Liver (tissue), 8 donors: ENCODE measurements at regions not wholly inside any gene's neighbourhood (a gene's known extent, or its start where the extent isn't known, plus 50 kb on each side); places are given as distances from the start of the nearest gene placed in this dataset.

Source experiments
- DNase-seq: peaks from one replicate; pipeline ENCODE4 v3.0.0-alpha.2; 2017; ENCODE audit warnings: low spot score
- H3K27ac ChIP-seq, 2 donors: one replicate each; pipeline ENCODE4 v1.7.0; 2013; ENCODE audit warnings: inconsistent platforms in 2 of 2, low read length in 2 of 2, control low read depth in 1 of 2, low read depth in 1 of 2, mild to moderate bottlenecking in 1 of 2
- H3K27me3 ChIP-seq, 4 donors: one replicate each; pipeline versions ENCODE4 v1.6.1 to v1.7.0; 2013; ENCODE audit warnings: low read length in 3 of 4, inconsistent platforms in 1 of 4, mild to moderate bottlenecking in 1 of 4, moderate library complexity in 1 of 4; ENCODE audit not compliant: control insufficient read depth in 4 of 4, insufficient read depth in 4 of 4
- H3K36me3 ChIP-seq, 4 donors: one replicate each; pipeline versions ENCODE4 v1.6.1 to v1.7.0; 2013; ENCODE audit warnings: low read length in 3 of 4, mild to moderate bottlenecking in 3 of 4, low read depth in 1 of 4, moderate library complexity in 1 of 4; ENCODE audit not compliant: control insufficient read depth in 4 of 4, insufficient read depth in 3 of 4
- H3K4me1 ChIP-seq, 4 donors: one replicate each; pipeline versions ENCODE4 v1.6.1 to v1.7.0; 2013; ENCODE audit warnings: low read length in 3 of 4, mild to moderate bottlenecking in 3 of 4, moderate library complexity in 1 of 4; ENCODE audit not compliant: control insufficient read depth in 4 of 4, insufficient read depth in 4 of 4
- H3K4me3 ChIP-seq, 3 donors: one replicate each; pipeline versions ENCODE4 v1.6.1 to v1.7.0; 2013; ENCODE audit warnings: low read length in 3 of 3, control low read depth in 1 of 3, low read depth in 1 of 3, mild to moderate bottlenecking in 1 of 3
- H3K9ac ChIP-seq, 2 donors: one replicate each; pipeline ENCODE4 v1.7.0; 2013; ENCODE audit warnings: low read length in 2 of 2, mild to moderate bottlenecking in 2 of 2, moderate library complexity in 2 of 2, control low read depth in 1 of 2, low read depth in 1 of 2
- H3K9me3 ChIP-seq, 4 donors: one replicate each; pipeline versions ENCODE4 v1.6.1 to v1.7.0; 2013; ENCODE audit warnings: low read length in 3 of 4; ENCODE audit not compliant: control insufficient read depth in 4 of 4
- CTCF ChIP-seq: fragments of 150-350 bp; IDR thresholded peaks from 2 replicates; pipeline ENCODE4 v1.5.1; 2017; ENCODE audit warnings: improper control_type of control experiment, low read depth, low read length; ENCODE audit not compliant: missing input control
- EGR1 ChIP-seq, 2 donors: IDR thresholded peaks; 2 replicates each; pipeline ENCODE4 v1.6.1; 2016 to 2018; ENCODE audit warnings: antibody characterized with exemption in 2 of 2, low read depth in 2 of 2
- FOXA1 ChIP-seq: IDR thresholded peaks from 2 replicates; pipeline ENCODE4 v1.6.1; 2016; ENCODE audit warnings: antibody characterized with exemption
- FOXA2 ChIP-seq: IDR thresholded peaks from 2 replicates; pipeline ENCODE4 v1.6.1; 2016; ENCODE audit warnings: antibody characterized with exemption
- GABPA ChIP-seq, 2 donors: IDR thresholded peaks in 1 of 2; conservative IDR thresholded peaks in 1 of 2; 2 replicates each; pipeline ENCODE4 v1.6.1; 2016; ENCODE audit warnings: antibody characterized with exemption in 2 of 2, mild to moderate bottlenecking in 1 of 2, moderate library complexity in 1 of 2
- HNF4A ChIP-seq, 2 donors: conservative IDR thresholded peaks; 2 replicates each; pipeline ENCODE4 v1.6.1; 2016; ENCODE audit warnings: antibody characterized with exemption in 2 of 2, mild to moderate bottlenecking in 2 of 2
- HNF4G ChIP-seq: IDR thresholded peaks from 2 replicates; pipeline ENCODE4 v1.6.1; 2016; ENCODE audit warnings: antibody characterized with exemption
- JUND ChIP-seq, 2 donors: IDR thresholded peaks; 2 replicates each; pipeline ENCODE4 v1.6.1; 2016; ENCODE audit warnings: antibody characterized with exemption in 2 of 2
- MAX ChIP-seq: IDR thresholded peaks from 2 replicates; pipeline ENCODE4 v1.6.1; 2016; ENCODE audit warnings: antibody characterized with exemption
- NR2F2 ChIP-seq: IDR thresholded peaks from 2 replicates; pipeline ENCODE4 v1.6.1; 2016; ENCODE audit warnings: antibody characterized with exemption
- RAD21 ChIP-seq, 2 donors: IDR thresholded peaks; 2 replicates each; pipeline ENCODE4 v1.6.1; 2016; ENCODE audit warnings: antibody characterized with exemption in 2 of 2, mild to moderate bottlenecking in 2 of 2
- RXRA ChIP-seq, 2 donors: IDR thresholded peaks; 2 replicates each; pipeline ENCODE4 v1.6.1; 2017 to 2018; ENCODE audit warnings: antibody characterized with exemption in 2 of 2, mild to moderate bottlenecking in 1 of 2
- SP1 ChIP-seq: IDR thresholded peaks from 2 replicates; pipeline ENCODE4 v1.6.1; 2018; ENCODE audit warnings: antibody characterized with exemption, mild to moderate bottlenecking
- TAF1 ChIP-seq: conservative IDR thresholded peaks from 2 replicates; pipeline ENCODE4 v1.6.1; 2016; ENCODE audit warnings: antibody characterized with exemption, mild to moderate bottlenecking
- YY1 ChIP-seq: IDR thresholded peaks from 2 replicates; pipeline ENCODE4 v1.6.1; 2016; ENCODE audit warnings: antibody characterized with exemption, mild to moderate bottlenecking
- ZBTB33 ChIP-seq: IDR thresholded peaks from 2 replicates; pipeline ENCODE4 v1.6.1; 2016; ENCODE audit warnings: antibody characterized with exemption
- WGBS: extraction: QIAGEN DNeasy Blood & Tissue Kit; methylation state at CpG from one replicate; pipeline ENCODE4 v1.1.7; 2013; 5-methylcytosine and 5-hydroxymethylcytosine counted together
- TF ChIP-seq, protein P1 (sequence below): IDR thresholded peaks from 2 replicates; pipeline ENCODE4 v1.6.1; 2016; ENCODE audit warnings: antibody characterized with exemption, mild to moderate bottlenecking
- donor health status: healthy.
- donor health status: healthy.
- donor health status: healthy.
- donor health status: healthy.
- donor health status: healthy.

DNA sequence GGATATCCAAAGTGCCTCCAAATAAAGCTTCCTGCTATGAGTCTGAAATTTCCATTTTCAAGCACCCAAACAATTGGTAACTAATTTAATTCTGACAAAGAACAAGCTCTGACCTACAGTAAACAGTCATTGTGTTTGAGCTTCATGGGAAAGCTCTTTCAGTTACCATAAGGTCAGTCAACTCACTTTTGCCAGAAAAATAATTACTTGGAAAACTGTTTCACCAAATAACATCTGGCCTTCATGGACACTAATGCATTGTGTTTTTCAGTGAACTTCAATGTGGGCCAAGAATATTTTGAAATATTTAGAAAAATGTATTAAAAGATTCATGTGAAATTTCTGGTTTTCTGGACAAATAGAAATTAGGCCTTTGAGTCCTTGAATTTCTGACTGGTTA lies 369.9 kb downstream of the GALR1 start:
- H3K9me3 ChIP-seq: no peaks in the 10 kb centered on the region
- no peaks in the 10 kb centered on the region for H3K4me1 ChIP-seq
- H3K27me3 ChIP-seq: peaks cover 0 to 3% (median 0%) of the 10 kb centered on the region in 4 donors
- H3K27ac ChIP-seq: no peak overlapping the region
- H3K9ac ChIP-seq: no peak overlapping the region
- H3K36me3 ChIP-seq: no peaks in the 10 kb centered on the region
- H3K4me3 ChIP-seq: no peak overlapping the region
- no peak for TF ChIP-seq RAD21 (IDR thresholded peaks at IDR 0.05)
- TF ChIP-seq HNF4G: no peak
- no peak for TF ChIP-seq JUND (IDR thresholded peaks at IDR 0.05)
- TF ChIP-seq TAF1: no peak
- TF ChIP-seq RXRA (IDR thresholded peaks at IDR 0.05): no peak
- TF ChIP-seq CTCF: no peak
- TF ChIP-seq YY1: no peak
- no peak for TF ChIP-seq FOXA1
- no peak for TF ChIP-seq SP1
- no peak for DNase-seq

DNA sequence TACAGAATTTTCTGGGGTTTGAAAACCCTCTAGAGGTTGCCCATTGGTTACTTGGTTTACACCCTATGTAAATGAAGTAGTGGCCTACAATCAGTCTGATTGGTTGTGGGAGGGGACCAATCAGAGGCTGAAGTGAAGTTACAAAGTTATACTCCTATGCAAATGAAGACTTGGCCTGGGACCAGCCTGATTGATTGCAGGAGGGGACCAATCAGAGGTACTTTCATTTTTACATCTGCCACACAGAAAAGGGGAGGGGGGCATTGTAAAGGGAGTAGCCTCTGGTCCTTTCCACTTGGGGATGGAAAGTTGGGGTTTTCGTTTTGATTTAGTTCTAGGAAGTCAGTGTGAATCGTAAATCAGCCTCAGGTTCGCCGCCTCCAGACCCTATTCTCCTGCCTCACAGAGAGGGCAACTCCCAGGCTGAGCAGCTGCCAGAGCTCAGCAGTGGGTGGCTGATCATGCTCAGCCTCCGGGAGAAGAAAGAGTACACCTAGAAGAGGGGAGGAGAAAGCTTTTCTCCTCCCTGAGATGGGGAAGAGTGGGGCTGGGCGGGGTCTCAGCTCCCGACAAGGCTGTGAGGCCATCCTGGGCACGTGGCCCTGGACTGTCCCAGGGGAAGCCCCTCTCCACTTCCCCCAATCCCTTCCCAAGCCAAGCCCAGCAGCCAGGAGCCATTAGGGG lies 372.5 kb downstream of the GALR1 start:
- TF ChIP-seq RXRA (IDR thresholded peaks at IDR 0.05) (no peak), GABPA (IDR thresholded peaks at IDR 0.05 in 1 of 2, conservative IDR thresholded peaks at IDR 0.05 in 1 of 2) (no peak), YY1 (no peak), FOXA1 (no peak), CTCF (no peak), SP1 (no peak), HNF4G (no peak), NR2F2 (no peak), MAX (no peak), FOXA2 (no peak), JUND (IDR thresholded peaks at IDR 0.05) (no peak), EGR1 (IDR thresholded peaks at IDR 0.05; ENCODE audit: low read depth in 2 of 2) (no peak), RAD21 (IDR thresholded peaks at IDR 0.05) (no peak), ZBTB33 (no peak), HNF4A (conservative IDR thresholded peaks at IDR 0.05) (no peak)
- TF ChIP-seq, protein P1, sequence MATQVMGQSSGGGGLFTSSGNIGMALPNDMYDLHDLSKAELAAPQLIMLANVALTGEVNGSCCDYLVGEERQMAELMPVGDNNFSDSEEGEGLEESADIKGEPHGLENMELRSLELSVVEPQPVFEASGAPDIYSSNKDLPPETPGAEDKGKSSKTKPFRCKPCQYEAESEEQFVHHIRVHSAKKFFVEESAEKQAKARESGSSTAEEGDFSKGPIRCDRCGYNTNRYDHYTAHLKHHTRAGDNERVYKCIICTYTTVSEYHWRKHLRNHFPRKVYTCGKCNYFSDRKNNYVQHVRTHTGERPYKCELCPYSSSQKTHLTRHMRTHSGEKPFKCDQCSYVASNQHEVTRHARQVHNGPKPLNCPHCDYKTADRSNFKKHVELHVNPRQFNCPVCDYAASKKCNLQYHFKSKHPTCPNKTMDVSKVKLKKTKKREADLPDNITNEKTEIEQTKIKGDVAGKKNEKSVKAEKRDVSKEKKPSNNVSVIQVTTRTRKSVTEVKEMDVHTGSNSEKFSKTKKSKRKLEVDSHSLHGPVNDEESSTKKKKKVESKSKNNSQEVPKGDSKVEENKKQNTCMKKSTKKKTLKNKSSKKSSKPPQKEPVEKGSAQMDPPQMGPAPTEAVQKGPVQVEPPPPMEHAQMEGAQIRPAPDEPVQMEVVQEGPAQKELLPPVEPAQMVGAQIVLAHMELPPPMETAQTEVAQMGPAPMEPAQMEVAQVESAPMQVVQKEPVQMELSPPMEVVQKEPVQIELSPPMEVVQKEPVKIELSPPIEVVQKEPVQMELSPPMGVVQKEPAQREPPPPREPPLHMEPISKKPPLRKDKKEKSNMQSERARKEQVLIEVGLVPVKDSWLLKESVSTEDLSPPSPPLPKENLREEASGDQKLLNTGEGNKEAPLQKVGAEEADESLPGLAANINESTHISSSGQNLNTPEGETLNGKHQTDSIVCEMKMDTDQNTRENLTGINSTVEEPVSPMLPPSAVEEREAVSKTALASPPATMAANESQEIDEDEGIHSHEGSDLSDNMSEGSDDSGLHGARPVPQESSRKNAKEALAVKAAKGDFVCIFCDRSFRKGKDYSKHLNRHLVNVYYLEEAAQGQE: no peak
- Histone ChIP-seq H3K27ac (no peak overlapping the region), H3K27me3 (peaks cover 0 to 2% (median 0%) of the 10 kb centered on the region in 4 donors), H3K4me1 (no peaks in the 10 kb centered on the region), H3K9me3 (no peaks in the 10 kb centered on the region), H3K36me3 (no peaks in the 10 kb centered on the region), H3K9ac (no peak overlapping the region), H3K4me3 (no peak overlapping the region)
- WGBS: 65% methylated on average over 8 of the region's 8 CpGs
- DNase-seq: no peak
